Raji (cell line): ENCODE measurements at regions not wholly inside any gene's neighbourhood (a gene's known extent, or its start where the extent isn't known, plus 50 kb on each side); places are given as distances from the start of the nearest gene placed in this dataset.

ENCODE experiments used
- POLR2A ChIP-seq: IDR thresholded peaks from 2 replicates; pipeline ENCODE4 v1.6.1; 2011; ENCODE audit warnings: low read depth, low read length, control low read depth; ENCODE audit not compliant: insufficient read depth

DNA sequence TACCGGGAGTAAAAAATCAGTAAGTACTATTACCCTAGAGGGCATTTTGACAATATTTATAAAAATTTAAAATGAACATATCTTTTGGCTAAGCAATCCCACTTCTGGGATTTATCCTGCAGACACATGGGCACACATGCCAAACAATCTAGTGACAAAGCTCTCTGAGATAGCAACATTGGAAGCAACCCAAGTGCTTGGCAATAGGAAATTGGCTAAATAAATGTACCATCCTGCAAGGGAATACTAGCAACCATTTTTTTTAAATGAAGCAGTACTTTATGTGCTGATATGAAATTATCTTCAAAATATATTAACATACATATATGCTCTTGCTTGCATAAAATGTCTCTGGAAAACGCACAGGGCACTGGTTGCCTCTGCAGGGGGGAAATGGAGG lies 133.8 kb downstream of the SNX5 start:
- no peak for TF ChIP-seq POLR2A

DNA sequence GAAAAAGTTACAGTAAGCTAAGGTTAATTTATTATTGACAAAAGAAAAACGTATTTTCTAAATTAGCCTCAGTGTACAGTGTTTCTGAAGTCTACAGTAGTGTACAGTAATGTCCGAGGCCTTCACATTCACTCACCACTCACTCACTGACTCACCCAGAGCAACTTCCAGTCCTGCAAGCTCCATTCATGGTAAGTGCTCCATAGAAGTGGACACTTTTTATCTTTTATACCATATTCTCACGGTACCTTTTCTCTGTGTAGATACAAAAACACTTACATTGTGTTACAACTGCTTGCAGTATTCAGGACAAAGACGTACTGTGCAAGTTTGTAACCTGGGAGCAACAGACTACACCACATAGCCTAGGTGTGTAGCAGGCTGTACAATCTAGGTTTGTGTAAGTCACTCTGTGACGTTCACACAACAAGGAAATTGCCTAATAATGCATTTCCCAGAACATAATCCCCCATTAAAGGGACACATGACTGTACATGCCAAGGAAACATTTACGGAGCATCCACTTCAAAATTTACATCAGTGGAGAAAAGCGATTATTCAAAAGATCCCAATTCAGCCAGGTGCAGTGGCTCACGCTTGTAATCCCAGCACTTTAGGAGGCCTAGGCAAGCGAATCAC lies 133.4 kb downstream of the BANF2 start:
- no peak for TF ChIP-seq POLR2A

DNA sequence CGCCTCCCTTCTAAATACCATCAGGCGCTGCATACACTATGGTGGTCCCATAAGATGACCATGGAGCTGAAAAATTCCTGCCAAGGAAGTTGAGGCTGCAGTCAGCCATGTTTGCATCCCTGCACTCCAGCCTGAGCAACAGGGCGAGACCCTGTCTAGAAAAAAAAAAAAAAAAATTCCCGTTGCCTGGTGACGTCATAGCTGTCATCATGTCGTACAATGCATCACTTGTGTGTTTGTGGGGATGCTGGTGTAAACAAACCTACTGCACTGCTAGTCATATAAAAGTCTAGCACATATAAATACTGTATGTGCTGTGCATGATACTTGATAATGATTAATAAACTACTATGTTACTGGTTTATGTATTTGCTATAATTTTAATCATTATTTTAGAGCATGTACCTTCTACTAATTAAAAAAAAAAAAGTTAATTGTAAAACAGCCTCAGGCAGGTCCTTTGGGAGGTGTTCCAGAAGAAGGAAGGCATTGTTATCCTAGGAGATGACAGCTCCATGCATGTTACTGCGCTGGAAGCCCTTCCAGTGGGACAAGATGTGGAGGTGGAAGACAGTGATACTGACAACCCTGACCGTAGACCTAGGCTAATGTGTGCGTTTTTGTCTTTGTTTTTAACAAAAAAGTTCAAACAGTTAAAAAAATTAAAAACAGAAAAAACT lies 132.6 kb downstream of the BANF2 start:
- no peak for TF ChIP-seq POLR2A

- no peak for TF ChIP-seq POLR2A
Measured at GRCh38 chr20:17828598-17829144, 128.9 kb downstream of the BANF2 start.

- TF ChIP-seq POLR2A: no peak
Measured at GRCh38 chr20:17827759-17828559, 128.2 kb downstream of the BANF2 start.

GRCh38 chr20:17827079-17827478 lies 127.3 kb downstream of the BANF2 start:
- TF ChIP-seq POLR2A: no peak

DNA sequence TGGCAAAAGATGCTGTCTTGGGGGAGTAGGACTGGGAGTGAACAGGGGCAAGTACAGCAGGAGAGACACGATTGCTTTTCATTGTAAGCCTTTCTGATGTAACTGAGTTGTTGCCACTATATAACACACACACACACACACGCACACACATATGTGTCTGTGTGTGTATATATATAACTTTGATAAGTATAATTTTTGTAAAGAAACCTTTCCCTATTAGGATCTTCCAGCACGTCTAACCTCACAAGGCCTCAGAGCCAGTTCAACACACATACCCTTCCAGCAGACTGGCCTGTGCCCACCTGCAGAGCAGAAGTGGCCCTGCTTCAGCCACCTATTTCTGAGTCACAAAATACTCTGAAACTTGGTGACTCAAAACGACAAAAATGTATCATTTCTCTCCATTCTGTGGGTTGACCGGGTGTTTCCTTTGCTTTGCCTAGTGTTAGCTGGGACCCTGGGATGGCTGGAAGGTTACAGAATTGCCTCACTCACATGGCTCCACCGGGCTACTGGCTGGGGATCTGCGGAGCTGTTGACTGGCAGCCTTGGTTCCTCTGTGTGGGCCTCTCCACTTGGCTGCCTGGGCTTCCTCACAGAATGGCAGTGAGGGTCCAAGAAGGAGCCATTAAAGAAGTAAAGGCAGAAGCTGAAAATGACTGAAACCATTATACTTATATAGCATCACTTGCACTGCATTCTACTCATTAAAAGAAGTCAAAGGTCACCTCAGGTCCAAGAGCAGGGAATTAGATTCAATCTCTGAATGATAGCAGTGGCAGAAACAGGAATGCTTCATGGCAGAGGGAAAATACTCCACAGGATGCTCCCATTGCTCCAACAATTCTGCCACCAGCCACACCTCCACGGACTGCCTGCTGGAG lies 126.4 kb downstream of the BANF2 start:
- no peak for TF ChIP-seq POLR2A

DNA sequence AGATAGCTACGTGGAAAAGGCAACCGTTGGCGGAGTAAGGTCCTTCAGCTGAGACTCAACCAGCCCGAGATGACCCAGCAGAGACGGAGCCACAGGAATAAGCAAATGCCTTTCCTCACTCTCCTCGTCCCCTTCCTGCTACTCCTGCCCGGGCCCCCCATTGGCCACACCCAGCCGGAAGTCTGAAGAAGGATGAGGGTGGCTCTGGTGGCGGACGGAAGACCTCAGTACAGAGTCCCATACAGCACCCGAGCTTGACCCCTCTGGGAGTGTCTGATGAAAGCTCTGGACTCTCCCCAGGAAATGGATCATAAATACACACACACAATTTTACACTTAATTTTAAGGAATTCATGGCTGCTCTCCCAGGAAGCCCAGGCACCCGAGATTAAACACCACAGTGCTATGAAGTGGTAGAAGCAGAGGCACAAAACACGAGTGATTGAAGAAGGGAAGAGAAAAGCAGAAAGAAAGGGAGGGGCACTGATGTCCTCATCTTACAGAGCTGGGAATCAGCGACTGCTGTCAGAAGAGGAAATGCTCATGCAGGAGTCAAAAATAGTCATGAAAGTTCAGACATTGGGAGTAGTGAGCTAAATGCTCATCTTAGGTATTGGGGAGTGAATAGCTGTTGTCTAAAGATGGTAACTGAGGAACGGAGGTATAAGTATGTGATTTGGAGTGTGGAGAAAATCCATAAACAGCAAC lies 125.6 kb downstream of the BANF2 start:
- no peak for TF ChIP-seq POLR2A

DNA sequence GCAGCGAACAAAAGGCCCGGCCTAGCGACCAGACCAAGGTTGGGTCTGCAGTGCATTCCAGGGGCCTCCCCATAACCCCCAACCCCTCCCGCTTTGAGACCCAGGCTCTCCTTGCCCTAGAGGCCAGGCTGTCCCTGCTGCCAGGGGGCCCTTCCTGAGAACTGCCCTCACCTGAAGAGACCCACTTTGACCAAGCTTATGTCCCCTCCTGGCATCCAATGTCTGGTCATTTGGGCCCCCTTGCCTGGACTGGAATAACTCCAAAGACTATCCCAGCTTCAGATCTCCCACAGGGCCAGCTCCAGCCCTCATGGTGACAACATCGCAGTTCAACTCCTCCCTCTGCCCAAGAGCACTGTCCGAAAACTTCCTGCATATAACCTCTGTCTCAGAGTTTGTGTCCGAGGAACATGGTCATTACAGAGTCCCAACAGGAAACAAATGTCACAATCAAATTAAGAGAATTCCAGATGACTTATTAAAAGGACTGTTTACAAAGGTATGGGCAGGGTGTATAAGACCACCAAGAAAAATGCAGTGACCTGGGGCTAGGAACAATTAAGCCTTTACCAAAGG lies 125.0 kb downstream of the BANF2 start:
- TF ChIP-seq POLR2A: no peak

DNA sequence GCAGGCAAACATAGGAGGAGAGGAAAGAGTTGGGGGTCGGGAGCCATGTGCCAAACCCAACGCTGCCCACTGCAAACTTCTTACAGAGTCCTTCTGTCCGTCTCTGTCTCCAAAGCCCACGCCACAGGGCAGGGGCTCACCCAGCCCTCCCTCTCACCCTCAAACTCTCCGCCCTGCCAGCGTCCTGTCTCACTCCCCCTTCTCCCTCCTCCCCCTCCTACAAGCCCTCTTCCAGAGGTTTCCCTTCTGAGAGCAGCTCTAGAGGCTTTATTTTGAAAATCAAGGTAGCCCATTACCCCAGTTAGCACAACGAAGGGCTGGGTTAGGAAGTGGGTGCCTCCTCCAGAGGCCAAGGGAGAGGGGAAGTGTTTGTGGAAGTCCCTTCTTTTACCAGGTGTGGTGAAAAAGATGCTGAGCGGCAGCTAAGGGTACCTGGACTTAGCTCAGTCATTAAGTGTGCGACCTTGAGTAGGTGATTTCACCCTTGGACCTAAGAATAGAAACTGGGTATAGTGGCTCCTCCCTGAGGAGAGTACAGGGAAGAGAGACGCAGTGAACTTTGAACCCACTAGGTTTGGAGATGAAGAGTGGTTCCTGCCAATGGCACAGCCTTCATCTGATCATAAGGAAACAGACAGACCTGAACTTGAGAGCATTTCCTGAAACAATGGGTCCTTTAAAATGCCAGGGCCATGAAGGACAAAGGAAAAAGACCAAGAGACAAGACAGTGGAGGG lies 123.8 kb downstream of the BANF2 start:
- no peak for TF ChIP-seq POLR2A

DNA sequence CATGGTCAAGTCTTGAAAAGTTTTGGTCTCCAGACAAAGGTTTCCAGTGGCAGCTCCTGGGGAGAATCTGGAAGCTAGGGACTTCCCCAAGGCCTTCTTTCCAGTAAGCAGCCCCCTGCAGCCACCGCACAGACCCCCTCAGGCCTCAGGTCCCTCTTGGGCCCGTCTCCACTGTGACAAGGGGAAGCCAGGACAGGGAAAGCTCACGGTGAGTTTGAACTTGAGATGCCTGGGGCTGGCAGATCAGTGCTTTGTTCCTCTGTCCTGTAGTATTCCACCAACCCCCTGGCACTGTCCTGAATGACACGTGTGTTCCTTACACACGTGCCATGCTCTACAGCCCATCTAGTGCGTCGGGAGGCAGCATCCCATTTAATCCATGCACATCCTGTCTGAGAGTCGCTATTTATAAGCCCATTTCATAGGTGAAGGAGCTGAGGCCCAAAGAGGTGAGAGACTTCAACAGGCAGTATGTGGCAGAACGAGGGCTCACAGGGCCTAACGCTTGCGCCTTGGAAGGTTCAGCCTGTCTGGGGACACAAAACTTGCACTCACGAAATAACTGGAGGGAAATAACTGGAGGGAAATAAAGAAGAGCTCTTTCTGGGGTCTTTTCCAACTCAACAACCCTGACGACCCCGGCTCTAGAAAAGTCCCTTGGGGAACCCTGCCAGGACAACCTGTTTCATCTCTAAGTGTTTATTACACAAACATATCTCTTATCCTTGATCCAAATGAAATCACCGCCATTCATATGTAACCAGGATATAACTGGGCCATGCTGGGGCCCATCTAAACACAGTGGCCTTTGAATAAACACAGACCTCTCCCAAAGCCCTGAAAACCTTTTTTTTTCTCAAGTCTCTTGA lies 123.0 kb downstream of the BANF2 start:
- no peak for TF ChIP-seq POLR2A

DNA sequence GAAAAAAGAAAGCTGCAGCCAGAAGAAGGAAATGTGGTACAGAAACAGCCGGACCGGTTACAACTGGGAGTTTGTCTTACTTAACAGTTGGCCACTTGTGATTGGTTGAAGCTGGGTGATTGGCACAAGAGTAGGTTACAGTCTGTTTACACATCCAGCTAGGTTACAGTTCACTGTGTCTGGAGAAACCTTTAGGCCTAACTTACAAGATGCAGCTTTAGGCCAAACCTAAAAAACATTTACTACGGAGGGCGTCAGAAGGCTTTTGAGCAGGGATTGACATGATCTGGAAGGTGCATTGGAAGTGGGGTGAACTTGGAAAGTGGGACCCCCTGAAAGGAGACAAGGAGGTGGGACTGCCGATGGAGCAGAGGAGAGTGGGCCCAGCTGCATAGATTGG lies 122.3 kb downstream of the BANF2 start:
- TF ChIP-seq POLR2A: no peak
